ENCODE measurements at regions not wholly inside any gene's neighbourhood (a gene's known extent, or its start where the extent isn't known, plus 50 kb on each side); places are given as distances from the start of the nearest gene placed in this dataset.
"Not testable (repeated sequence)": the region's sequence is repeated elsewhere in the genome, so short reads cannot be mapped to it uniquely, and the experiment has no call there.

DNA sequence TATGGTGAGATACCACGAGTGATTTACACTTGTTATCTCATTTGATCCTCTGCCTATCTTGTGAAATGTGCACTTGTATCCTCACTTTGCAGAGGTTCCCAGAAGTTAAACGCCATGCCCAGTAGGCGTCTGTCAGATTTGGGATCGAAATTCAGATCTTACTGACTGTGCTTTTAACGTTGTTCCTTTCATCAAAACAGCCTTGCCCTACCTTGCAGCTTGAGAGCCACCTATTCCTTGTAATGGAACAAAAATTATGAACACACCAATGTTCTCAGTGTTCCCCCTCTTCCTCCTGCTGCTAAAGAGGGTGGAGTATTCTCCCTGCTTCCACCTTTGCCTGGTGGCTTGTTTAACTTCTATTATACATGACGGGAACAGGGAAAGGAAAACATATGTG is 257.0 kb downstream of the MSX2 start:
- DNase-seq (ENCODE audit: low read depth), result no peak

DNA sequence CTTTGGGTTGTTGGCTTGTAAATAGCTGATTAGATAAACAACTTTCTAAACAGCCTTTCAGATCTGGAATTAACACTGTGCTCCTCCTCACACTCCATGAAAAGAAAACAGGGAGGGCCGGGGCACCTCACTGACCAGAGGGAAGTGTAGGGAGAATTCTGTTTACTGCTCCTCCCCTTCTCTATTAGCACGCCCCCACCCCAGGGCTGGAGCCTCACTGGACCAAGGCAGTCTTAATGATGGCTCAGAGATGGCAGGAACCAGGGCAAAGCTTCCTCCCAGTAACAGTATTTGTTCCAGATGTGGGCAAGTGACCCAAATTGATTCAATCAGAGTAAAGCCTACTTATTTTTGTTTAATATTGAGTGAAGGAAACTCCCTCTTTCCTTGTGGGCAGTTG is 256.6 kb downstream of the MSX2 start:
- no peak for DNase-seq (ENCODE audit: low read depth)

DNA sequence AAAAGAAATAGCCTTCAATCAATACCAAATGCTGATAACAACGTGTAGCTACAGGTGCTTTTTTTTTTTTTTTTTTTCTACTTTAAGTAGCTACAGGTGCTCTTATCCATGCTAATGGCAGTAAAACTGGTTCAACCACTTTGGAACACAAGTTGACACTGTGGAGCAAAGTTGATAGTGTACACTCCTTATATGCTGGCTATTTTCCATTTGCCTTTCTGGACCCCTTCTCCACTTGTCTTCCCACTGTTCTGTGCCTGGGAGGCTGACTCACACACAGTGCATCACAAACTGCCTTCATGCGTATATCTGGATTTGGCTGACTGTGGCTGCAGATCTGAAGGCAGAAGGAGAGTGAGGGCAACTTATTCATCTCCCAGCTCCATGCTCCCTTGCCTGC is 247.9 kb downstream of the MSX2 start:
- no peak for DNase-seq (ENCODE audit: low read depth)

DNA sequence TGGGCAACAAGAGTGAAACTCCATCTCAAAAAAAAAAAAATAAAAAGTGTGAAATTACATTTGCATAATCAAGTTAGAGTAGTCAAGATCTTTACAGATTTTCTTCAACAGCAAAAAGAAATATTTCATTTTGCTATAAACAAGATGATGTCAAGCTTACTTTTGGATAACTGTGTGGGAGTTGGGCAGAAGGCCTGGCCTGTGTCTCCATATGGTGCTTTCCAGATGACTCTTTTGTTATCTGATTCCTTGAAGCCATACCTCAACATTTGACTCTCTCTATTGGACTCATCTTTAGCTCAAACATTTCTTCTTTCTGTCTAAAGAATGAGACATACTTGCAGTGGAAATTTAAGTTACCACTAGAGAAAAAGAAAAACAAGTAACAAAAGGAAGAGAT is 246.8 kb downstream of the MSX2 start:
- no peak for DNase-seq (ENCODE audit: low read depth)

DNA sequence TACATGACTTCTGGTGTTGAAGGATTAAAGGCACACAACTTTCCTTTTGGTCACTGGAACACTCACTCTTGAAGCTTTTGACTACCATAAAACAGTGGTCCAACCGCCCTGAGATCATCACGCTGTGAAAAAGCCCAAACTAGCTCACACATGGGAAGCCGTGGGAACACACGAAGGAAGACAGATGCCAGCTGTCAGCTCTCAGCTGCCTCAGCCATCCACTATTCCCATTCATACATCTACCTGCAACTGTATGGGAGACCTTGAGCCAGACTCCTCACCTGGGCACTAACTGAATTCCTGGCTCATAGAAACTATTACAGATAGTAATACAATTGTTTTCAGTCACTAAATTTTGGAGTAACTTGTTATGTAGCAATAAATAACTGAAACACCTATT is 246.1 kb downstream of the MSX2 start:
- no peak for DNase-seq (ENCODE audit: low read depth)

DNA sequence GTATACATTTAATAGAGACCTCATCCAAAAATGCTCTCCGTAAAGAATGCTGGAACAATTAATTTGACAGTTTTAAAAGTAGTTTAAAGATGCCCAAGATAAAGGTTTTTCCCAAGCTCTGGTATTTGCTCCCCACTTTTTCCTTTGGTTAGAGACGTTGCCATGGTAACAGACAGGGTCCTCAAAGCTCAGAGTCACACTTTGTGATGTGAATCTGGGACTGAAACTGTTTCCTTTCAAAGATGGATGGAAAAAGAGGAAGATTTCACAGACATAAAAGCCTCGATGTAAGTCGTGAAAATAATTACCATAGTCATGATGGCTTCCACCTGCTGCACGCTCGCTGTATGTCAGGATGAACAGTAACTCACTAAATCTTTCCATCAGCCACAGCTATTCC is 229.5 kb downstream of the MSX2 start:
- no peak for DNase-seq (ENCODE audit: low read depth)

DNA sequence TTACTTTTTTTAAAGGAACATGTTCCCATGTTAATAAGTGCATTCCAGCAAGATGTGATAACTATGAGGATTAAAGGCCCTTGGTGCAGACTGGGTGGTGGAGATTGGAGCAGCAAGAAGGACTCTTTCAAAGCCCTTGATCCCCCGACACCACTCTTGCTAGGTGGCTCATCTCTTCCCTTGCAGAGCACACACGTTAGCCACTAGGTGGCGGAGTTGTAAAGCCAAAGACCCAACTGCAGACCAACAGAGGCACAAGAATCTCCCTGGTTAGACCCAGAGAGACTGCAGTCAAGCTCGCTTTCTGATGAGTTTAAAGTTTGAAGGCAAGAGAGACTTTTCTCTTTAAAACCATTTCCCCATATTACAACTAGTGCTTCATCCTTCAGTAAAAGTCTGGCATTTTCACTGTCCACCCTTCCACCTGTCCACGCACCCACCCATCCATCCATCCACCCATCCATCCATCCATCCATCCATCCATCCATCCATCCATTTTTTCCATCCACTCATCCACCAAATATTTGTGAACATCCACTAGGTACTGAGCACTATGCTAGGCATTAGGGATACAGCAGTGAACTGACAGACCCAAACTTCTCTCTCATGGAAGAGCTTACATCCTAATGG is 226.9 kb downstream of the MSX2 start:
- DNase-seq (ENCODE audit: low read depth), result peak; percentile 14

DNA sequence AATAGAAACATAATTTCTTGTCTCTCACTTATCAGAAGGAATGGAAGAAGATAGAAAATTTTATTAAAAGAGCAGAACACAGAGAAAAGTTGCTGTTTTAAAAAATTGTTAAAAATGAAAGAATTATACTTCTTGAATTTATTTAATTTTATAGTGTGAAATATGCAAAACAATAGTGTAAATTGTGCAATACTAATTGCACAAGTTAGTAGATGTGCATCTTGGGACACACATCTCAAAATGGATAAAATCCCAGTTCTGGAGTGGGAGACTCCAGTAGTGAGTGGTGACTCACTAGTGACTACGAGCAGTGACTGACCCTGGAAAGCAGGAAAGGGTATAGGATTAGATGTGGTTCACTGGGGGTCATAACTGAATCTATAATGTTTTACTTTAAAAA is 223.2 kb downstream of the MSX2 start:
- no peak for DNase-seq (ENCODE audit: low read depth)

DNA sequence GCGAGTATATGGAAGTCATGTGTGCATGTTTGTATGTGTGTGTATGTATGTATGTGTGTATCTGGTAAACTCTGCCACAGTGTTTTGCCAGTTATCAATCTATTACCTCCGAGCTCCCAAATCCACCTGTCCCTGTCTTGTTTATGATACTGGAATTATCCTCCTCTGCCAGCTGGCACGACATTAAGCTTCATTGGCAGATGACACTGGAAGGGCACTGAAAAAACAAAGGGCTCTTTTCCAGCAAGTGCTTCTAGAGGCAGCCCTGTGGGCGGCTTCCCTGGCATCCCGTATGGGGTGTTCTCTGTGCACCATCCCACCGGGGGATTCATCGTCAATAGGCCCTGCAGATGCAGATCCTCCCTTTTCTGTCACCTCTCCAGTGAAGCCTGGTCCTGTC is 221.5 kb downstream of the MSX2 start:
- DNase-seq (ENCODE audit: low read depth), result no peak

DNA sequence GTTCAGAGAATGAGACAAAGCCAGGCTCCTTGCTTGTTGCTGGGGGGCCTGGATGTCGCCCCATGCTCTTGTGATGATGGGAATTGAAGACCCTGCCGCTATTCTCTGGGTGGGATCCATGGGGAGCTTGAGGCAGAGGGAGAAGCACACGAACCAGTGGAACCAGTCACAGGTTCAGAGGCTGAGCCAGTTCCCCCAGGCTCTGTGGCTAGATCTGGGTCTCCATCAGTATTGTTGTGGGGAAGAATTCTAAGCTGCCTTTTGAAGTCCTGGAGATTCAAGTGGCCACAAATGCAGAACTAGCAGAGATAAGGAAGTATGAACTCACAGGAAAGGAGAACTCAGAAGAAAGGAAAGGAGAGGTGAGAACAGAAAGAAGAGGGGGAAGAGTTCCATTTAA is 219.4 kb downstream of the MSX2 start:
- no peak for DNase-seq (ENCODE audit: low read depth)

DNA sequence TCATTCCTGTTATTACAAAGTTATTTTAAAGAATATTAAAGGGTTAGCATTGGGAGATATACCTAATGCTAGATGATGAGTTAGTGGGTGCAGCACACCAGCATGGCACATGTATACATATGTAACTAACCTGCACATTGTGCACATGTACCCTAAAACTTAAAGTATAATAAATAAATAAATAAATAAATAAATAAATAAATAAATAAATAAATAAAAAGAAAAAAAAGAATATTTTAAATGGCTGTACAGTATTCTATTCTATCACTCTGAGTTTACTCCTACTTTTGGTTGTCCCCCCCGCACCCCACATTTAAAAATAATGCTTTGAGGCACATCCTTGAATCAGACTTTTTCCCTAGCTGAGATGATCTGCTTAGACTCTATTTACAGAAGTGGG is 218.6 kb downstream of the MSX2 start:
- not testable (repeated sequence) for DNase-seq (ENCODE audit: low read depth)

DNA sequence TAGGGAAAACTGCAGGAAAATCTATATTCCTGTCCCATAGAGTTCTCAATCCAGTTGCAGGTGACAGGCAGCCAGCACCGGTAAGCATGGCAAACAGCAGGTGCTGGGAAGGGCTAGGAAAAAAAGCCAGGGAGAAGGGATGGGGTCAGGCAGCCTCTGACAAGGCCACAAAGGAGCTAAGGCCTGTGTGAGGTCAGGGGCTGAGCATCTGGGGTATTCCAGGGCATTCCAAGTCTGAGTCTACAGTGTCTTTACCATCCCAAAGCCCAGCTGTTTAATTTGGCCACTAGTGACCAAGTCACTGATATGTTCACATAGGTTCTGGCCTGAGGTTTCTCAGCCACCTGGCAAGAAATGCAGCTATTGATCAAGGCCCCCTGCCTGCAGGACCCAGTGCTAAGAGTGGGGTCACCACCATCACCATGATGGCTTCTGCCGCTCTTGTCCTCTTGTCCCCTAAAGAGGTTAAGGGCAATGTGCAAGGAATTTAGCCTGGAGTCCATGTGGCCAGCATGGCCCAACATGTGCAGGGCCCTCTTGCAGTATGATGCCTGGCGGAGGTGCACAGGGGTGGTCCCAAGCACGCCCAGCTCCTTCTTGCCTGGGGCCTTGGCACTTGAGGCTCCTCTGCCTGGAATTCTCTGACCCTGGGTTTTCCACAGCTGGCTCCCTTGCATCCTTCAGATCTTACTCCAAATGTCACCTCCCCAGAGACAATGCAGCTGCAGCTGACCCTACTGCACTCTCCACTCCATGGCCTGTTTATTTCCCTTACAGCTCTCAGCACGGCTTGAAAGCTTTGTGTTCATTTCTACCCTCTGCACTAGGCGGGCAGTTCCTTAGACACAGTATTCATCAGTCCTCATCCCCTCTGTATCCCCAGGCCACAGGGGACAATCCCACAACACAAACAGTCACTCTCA is 213.1 kb downstream of the MSX2 start:
- DNase-seq (ENCODE audit: low read depth), result no peak

DNA sequence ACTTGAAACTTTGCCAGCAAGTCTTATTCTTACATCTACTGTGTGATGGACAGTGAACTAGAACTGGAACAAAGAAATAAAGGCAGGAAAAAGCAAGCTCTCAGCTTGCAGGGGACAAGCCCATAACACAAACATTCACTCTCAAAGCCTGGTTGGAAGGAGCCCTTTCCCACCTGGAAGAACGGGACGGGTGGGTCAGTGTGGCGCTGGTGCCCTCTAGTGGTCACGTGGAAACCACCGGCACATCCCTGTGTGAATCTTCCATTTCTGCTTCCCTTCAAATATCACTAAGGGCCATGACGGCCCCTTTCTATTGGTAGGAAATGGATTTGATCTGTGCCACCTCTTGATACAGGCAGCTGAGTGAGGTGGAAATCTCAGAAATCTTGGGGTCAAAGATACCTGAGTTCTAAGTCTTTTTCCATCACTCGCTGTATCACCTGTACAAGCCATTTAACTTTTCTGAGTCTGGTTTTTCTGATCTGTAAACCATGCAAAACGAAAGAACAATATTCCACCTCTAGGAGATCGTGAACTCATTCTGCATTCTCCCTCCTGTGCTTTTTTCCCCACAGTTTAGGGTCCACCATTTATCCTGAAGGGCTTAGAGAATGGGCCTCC is 211.6 kb downstream of the MSX2 start:
- DNase-seq (ENCODE audit: low read depth), result no peak

DNA sequence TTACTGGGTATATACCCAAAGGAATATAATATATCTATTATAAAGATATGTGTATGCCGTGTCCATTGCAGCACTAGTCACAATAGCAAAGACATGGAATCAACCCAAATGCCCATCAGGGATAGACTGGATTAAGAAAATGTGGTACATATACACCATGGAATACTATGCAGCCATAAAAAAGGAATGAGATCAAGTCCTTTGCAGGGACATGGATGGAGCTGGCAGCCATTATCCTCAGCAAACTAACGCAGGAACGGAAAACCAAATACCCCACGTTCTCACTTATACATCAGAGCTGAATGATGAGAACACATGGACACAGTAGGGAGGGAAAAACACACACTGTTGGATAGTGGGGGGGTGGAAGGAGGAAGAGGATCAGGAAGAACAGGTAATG is 206.7 kb downstream of the MSX2 start:
- DNase-seq (ENCODE audit: low read depth), result not testable (repeated sequence)

DNA sequence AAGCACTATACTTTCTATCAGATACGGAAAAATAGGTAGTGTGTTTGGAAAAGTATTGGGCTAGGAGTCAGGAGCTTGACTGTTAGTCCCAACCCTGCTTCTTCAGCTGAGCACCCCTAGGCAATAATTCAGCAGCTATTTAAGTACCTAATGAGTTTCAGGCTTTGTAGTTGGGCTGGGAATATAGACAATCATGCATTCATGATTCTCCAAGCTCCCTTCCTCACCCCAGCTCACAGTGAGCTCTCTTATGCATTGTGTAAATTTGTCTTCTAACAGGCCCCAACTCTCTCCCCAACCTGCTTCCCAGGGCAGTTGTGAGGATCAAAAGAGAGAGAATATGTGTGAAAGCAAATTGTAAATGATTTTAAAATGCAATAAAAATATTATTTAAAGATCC is 201.2 kb downstream of the MSX2 start:
- no peak for DNase-seq (ENCODE audit: low read depth)

DNA sequence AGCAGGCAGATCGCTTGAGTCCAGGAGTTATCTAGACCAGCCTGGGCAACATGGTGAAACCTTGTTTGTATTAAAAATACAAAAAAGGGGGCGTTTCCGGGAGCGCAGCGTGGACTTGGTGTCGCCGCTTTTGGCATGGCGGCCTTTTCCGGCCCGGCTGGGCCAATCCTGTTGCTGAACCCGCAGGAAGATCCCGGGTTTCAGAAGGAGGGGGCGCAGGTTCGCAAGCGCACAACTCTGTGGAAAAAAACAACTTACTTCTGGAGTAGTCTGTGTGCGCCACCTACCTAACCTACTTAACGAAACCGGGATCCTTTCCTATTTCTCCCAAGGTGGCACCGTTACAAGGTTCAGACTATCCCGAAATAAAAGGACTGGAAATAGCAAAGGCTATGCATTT is 198.6 kb downstream of the MSX2 start:
- DNase-seq (ENCODE audit: low read depth), result no peak

DNA sequence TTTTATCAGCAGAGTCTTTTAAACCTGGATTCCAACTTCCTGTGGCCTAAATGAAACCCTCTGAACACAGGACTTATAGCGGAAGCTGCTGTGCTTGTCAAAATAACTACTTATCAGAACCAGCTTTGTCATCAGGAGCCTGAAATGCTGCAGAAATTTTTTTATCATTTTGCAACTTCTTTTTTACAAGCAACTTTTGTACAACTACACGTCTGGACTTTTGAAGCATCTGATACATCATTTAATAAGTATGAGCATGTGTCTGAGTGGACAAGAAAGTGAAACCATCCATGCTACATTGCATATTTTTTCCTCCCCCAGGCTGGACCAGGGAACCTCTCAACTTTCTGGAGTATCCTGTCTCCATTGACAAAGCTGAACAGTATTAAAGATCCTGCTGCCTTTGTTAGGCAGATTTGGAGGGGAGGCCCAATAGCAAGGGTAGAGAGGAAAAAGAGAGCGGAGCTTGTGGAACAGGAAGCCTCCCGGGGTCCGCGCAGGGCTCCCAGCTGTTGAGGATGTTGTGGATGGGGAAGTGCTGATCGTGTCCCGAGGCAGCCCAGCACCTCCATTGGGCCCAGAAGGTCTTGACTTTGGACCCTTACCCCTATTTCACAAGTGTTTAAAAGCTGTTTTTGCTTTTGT is 196.6 kb downstream of the MSX2 start:
- no peak for DNase-seq (ENCODE audit: low read depth)

DNA sequence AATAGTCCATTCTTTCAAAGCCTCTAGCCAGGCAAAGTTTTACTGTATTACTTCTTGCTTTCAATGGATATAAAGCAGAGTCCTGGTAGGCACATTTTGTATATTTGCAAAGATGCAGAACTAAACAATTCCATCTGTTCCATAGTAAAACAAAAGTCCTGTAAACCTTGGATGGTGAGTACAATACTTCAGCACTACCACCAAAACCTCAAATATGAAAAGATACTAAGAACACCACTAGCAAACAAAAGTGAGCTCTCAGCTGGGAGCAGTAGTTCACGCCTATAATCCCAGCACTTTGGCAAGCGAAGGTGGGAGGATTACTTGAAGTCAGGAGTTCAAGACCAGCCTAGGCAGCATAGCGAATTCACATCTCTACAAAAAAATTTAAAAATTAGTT is 195.0 kb downstream of the MSX2 start:
- DNase-seq (ENCODE audit: low read depth), result no peak

DNA sequence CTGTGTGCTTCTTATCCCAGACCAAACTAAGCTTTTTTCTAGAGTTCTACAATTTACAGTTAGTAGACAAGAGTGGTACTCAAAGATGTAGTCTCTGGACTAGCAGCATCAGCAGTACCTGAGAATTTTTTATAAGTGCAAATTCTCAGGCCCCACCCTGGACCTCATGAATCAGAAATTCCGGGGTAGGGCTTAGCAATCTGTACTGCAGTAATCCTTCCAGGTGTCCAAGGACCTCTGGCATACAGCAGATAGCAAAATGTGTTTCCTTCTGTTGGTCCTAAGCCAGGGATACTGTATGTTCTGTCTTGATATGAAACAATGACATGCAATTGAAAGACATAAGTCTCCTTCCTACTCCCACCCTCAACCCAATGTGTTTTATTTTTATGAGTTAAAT is 194.3 kb downstream of the MSX2 start:
- DNase-seq (ENCODE audit: low read depth), result no peak

DNA sequence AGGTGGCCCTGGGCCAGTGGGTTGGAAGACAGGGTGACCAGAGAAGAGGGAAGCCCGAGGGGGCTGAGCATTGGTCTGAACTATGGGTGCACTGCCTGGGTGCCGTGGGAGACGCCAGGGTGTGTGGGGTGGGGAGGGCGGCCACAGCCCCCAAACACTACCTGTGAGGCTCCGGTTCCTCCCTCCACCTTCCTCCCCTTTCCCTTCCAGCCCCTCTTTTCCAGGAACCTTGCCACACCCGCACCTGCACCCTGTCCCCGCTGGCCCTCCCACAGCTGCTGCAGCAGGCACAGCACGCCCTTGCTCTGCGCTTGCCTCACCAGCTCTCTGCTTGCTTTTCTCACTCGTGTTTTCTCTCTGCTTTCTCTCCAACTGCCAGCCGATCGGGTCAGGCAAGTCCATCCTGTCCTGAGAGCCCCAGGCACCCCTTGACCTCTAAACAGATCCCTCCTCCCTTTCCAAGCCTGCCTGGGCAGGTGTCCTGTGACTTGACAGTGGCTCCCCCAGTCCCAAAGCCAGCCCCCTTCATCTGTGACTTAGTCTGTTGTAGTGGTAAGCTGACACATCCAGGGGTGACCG is 193.7 kb downstream of the MSX2 start:
- no peak for DNase-seq (ENCODE audit: low read depth)

DNA sequence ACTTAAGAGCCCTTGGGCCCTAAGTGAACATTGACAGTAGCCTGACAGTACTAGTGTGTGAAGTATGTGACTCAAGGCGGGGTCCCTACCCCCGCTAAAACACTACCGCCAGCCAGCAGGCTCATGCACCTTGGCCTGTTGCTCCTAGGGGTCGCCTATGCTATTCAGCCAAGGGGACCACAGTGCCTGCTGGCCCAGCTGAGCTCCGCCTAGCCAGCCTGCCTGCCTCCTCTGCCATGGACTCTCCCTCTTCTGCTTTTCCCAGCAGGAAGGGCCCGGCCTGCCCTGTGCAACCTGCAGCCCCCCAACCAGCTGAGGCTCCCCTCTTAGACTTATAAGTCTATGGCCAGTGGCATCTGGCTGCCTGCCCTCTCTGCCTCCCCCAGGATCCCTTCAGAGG is 193.1 kb downstream of the MSX2 start:
- not testable (repeated sequence) for DNase-seq (ENCODE audit: low read depth)

DNA sequence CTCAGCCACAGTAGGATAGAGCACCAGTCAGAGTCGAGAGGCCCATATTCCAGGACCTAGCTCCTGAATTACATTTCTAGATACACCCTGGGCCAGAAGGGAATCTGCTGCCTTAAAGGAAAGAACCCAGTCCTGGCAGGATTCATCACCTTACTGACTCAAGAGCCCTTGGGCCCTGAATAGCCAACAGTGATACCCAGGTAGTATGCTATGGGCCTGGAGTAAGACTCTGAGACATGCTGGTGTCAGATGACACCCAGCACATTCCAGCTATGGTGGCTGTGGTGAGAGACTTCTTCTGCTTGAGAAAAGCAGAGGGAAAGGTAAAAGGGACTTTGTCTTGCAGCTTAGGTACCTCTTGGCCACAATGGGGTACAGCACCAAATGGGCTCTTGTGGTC is 192.5 kb downstream of the MSX2 start:
- not testable (repeated sequence) for DNase-seq (ENCODE audit: low read depth)
